ENCODE measurements at regions not wholly inside any gene's neighbourhood (a gene's known extent, or its start where the extent isn't known, plus 50 kb on each side); places are given as distances from the start of the nearest gene placed in this dataset.
A peak's percentile ranks its signal among the peaks of the same experiment; 100 is the strongest.
"Not testable (repeated sequence)": the region's sequence is repeated elsewhere in the genome, so short reads cannot be mapped to it uniquely, and the experiment has no call there.

GRCh38 chr11:90593099-90593498, 370.2 kb upstream of the CHORDC1 start:
- DNase-seq = no peak

DNA sequence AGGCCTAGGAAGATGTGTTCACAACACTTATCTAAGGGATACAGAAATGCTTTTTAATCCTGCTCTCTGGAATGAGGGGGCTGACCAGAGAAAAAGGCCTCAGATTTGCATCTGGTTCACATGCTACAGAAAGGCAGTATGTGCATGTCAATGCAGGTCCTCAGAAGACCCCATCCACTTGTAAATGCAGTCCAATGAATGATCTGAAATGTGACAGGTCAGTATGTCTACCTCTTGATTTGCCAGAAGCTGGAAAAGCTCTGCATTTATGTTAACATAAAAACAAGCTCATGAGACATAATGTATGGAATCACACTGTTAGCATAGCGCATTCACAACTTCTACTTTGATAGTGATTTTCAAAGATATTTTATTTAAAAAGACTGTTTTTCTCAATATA, 367.4 kb upstream of the CHORDC1 start:
- DNase-seq = no peak

GRCh38 chr11:90589735-90590134, 366.9 kb upstream of the CHORDC1 start:
- DNase-seq = no peak

DNA sequence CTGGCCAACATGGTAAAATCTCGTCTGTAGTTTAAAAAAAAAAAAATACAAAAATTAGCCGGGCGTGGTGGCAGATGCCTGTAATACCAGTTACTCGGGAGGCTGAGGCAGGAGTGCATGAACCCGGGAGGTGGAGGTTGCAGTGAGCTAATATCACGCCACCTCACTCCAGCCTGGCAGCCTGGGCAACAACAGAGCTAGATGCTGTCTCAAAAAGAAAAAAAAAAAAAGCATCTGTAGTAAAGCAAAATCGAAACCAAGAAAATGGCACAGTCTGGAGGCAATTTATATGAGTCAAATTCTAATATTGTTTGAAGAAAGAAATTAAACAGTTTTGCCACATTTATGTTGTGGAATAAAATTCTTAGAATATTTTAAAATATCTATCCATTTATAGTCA, 365.0 kb upstream of the CHORDC1 start:
- DNase-seq = no peak

GRCh38 chr11:90585491-90585890, 362.6 kb upstream of the CHORDC1 start:
- no peak for DNase-seq

DNA sequence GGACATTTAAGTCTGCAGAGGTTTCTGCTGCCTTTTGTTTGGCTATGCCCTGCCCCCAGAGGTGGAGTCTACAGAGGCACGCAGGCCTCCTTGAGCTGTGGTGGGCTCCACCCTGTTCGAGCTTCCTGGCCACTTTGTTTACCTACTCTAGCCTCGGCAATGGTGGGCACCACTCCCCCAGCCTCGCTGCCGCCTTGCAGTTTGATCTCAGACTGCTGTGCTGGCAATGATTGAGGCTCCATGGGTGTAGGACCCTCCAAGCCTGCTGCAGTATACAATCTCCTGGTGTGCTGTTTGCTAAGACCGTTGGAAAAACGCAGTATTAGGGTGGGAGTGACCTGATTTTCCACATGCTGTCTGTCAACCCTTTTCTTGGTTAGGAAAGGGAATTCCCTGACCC, 360.1 kb upstream of the CHORDC1 start:
- DNase-seq = not testable (repeated sequence)

DNA sequence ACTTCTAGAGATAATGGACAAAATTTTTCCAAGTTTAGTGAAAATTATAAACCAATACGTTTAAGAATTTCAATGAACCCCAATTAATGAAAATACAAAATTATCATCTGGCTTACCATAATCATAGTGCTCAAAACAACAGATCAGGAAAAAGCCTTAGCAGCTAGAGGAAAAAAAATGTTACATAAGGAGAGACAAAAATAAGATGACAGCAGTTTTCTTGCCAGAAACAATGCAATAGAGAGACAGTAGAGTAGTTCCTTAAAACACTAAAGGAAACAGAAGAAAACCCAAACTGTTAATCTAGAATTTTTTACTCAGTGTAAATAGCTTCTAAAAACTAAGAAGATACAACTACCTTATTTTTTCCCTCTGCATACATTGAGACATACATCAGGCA, 341.7 kb upstream of the CHORDC1 start:
- no peak for DNase-seq

- DNase-seq = no peak
Observed at GRCh38 chr11:90558328-90558865, 335.5 kb upstream of the CHORDC1 start.

- no peak for DNase-seq
Observed at GRCh38 chr11:90556606-90557005, 333.8 kb upstream of the CHORDC1 start.

DNA sequence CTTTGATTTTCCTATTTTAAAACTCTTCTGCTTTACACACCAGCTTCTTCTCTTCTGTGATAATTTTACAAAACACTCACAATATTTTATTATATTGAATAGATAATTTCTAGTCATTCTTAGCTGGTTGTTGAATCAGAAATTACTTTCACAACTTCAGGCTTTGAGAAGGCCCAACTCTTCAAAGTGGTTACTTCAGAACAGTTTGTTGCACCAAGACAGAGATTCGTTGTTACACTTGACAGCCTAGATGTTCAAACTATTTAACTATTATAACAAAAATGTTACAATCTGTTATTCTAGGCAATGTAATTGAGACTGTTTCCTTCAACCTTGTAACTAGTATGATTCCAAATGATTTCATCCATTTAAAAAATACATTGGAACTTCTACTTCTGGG, 333.2 kb upstream of the CHORDC1 start:
- DNase-seq = no peak

DNA sequence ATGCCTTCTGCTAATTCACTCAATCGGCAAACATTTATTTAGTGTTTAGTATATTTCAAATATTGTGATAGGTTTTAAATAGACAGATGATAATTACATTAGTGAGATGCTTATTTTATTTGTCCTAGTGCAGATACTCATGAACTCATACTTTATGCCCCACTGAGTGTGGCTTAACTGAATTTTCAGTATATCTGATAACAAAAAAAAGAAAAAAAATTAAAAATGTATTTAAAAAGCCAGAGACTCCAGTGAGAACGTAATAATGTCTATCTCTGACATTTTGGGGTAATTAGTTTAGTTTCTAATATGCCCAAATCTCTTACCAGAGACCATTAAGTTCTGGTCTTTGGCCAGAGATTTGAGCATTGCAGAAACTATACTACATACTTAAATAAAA, 332.6 kb upstream of the CHORDC1 start:
- no peak for DNase-seq

GRCh38 chr11:90542092-90542491, 319.2 kb upstream of the CHORDC1 start:
- DNase-seq = no peak

DNA sequence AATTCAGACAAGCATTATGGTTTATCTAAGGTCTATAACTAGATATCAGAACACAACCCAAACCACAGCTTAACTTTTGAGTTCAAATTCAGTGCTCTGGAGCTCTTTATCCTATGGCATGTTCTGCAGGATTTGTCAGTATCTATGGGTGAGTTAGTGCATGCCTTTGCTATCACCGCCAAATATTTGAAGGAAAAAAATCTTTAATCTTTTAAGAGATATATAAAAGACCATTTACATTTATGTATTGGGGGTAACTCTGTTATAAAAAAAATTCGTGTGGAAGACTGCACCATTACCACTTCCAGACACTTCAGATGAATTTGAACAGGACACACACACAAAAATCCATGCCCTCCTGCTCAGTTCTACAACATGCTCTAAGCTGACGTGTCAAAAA, 313.5 kb upstream of the CHORDC1 start:
- DNase-seq = no peak

GRCh38 chr11:90532125-90532524, 309.3 kb upstream of the CHORDC1 start:
- no peak for DNase-seq

DNA sequence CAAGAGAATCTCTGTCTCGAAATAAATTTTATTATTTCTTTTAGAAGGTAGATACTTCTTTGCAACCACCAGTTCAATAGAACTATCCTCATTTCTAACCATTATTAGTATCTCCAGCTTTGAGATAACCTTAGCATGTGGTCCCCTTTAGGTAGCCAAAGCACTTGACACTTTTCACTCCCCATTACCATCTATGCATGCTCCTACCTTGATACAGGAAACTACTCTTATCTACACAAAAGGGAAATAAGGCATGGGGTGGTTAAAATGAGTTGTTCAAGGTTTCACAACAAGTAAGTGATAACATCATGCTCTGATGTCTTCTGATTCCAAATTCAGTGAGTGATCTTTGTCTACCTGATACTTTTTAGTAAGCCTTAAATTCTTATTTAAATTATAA, 308.2 kb upstream of the CHORDC1 start:
- no peak for DNase-seq

DNA sequence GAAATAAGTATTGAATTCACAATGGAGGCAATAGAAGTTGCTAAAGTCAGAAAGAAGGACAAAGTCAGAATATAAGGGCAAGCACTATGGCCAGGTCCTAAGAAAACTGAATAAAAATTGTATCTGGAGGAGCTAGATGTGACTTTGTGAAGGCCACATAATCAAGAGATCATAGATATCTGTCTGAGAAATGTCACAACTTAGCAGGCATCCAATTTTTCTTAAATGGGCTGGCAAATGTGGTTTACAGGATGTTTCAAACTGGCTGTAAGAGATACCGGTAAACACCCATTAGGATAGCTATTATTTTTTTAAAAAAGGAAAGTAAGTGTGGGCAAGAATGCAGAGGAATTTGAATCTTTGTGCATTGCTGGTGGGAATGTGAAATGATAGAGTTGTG, 303.1 kb upstream of the CHORDC1 start:
- no peak for DNase-seq

- no peak for DNase-seq
Observed at GRCh38 chr11:90512846-90513245, 290.0 kb upstream of the CHORDC1 start.

GRCh38 chr11:90510839-90511238, 288.0 kb upstream of the CHORDC1 start:
- DNase-seq = no peak

- no peak for DNase-seq
Observed at GRCh38 chr11:90500922-90501568, 278.2 kb upstream of the CHORDC1 start.

DNA sequence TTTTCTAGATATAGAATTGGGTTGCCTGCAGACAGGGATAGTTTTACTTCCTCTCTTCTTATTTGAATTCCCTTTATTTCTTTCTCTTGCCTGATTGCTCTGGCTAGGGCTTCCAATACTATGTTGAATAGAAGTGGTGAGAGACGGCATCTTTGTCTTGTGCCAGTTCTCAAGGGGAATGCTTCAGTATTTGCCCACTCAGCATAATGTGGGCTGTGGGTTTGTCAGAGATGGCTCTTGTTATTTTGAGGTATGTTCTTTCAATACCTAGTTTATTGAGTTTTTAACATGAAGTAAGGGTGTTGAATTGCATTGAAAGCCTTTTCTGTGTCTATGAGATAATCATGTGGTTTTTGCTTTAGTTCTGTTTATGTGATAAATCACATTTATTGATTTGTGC, 273.9 kb upstream of the CHORDC1 start:
- no peak for DNase-seq

DNA sequence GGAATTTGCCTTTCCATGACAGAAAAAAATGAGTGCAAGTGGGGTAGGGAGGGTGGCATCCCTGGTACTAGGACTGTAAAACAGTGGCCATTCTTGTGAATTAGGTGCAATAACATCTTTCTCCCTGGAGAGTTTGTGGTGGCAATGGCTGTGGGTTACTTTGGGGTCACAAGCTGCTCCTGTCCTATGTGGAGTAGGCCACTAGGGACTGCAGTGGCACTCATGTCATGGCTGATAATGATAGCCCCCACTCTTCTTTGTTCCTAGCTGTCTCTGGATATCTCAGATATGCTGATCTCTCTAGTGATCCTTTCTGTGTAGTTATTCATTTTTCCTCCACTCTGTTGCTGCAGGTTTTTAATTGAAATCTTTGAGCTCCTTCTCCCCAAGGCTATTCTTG, 270.5 kb upstream of the CHORDC1 start:
- DNase-seq = no peak

DNA sequence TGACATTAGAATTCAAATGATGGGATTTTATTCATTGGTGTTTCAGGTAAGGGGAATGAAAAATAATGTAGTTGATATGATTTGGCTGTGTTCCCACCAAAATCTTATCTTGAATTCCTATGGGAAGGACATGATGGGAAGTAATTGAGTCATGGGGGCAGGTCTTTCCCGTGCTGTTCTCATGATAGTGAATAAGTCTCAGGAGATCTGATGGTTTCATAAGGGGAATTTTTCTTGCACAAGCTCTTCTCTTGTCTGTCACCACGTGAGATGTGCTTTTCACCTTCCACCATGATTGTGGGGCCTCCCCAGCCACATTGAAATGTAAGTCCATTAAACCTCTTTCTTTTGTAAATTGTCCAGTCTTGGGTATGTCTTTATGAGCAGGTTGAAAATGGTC, 268.6 kb upstream of the CHORDC1 start:
- no peak for DNase-seq

- DNase-seq = peak; percentile 36
Observed at GRCh38 chr11:90476442-90477007, 253.7 kb upstream of the CHORDC1 start.

GRCh38 chr11:90468923-90469322, 246.1 kb upstream of the CHORDC1 start:
- no peak for DNase-seq

DNA sequence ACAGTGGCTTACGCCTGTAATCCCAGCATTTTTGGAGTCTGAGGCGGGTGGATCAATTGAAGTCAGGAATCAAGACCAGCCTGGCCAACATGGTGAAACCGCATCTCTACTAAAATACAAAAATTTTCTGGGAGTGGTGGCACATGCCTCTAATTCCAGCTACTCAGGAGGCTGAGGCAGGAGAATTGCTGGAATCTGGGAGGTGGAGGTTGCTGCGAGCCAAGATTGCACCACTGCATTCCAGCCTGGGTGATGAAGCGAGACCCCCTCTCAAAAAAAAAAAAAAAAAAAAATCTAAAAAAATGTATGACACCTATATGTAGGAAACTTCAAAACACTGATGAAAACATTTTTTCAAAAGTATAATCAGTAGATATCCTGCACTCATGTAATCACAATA, 242.7 kb upstream of the CHORDC1 start:
- DNase-seq = no peak
